Lower leg skin (tissue), 4 donors: ENCODE measurements at regions not wholly inside any gene's neighbourhood (a gene's known extent, or its start where the extent isn't known, plus 50 kb on each side); places are given as distances from the start of the nearest gene placed in this dataset.

Experiments
- DNase-seq, 2 donors: peaks; one replicate each; pipeline ENCODE4 v3.0.0-alpha.2; 2019; ENCODE audit warnings: low spot score in 2 of 2
- H3K4me3 ChIP-seq: fragments of 200-600 bp; sonication (generic); 2 replicates; pipeline ENCODE4 v1.5.1; 2017; ENCODE audit warnings: mild to moderate bottlenecking, low read depth; ENCODE audit not compliant: poor library complexity, severe bottlenecking
- POLR2A ChIP-seq, 2 donors: fragments of 450-650 bp; IDR thresholded peaks; one replicate each; pipeline ENCODE4 v1.6.1; 2016 to 2017; ENCODE audit warnings: antibody characterized with exemption in 2 of 2, mild to moderate bottlenecking in 1 of 2, moderate library complexity in 1 of 2
- WGBS, 2 donors: methylation state at CpG; one replicate each; pipeline ENCODE4 v1.1.5; 2018; 5-methylcytosine and 5-hydroxymethylcytosine counted together
- intact Hi-C: fragments of 100-400 bp; cut with DNase I; formaldehyde crosslinking; loops from one replicate; pipeline ENCODE4 v1.15.0; 2023; ENCODE audit warnings: low total_unique reads
- TF ChIP-seq, protein P1 (sequence below), 3 donors: fragments of 450-650 bp; IDR thresholded peaks; one replicate each; pipeline ENCODE4 v1.5.1; 2016; ENCODE audit warnings: antibody characterized with exemption in 3 of 3, mild to moderate bottlenecking in 3 of 3, moderate library complexity in 2 of 3

DNA sequence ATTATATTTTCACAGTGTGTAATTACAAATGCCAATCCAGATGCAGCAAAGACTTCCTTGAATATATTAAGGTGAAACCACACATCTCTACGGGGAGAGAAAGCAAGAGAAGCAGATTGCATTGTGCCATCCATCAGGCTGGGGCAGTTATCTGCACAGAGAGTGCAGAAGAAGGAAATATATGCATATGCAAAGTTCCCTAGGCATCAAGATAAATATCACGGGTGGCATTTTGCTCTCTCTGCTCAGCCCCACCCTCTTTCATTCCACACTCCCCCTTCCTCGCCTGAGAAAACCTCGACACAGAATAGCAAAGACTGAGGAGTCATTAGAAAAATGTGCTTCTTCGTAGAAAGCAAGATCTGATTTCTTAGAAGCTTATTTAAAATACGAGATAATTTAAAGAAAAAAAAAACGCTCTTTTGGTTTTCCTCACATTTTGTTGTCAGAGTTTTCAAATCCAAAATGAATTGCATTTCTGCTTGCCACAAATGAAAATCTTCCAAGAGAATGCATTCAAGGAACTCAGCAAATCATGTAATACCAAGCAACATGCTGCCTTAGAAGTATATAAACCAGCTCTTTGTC, 283.2 kb upstream of the LMCD1 start:
- WGBS, 2 donors = 54 to 57% methylated on average over 7 of the region's 7 CpGs
- no peak overlapping the region for H3K4me3 ChIP-seq
- no peak for DNase-seq
- intact Hi-C loops = no loop called here
- TF ChIP-seq POLR2A (IDR thresholded peaks at IDR 0.05) = no peak
- TF ChIP-seq, protein P1, sequence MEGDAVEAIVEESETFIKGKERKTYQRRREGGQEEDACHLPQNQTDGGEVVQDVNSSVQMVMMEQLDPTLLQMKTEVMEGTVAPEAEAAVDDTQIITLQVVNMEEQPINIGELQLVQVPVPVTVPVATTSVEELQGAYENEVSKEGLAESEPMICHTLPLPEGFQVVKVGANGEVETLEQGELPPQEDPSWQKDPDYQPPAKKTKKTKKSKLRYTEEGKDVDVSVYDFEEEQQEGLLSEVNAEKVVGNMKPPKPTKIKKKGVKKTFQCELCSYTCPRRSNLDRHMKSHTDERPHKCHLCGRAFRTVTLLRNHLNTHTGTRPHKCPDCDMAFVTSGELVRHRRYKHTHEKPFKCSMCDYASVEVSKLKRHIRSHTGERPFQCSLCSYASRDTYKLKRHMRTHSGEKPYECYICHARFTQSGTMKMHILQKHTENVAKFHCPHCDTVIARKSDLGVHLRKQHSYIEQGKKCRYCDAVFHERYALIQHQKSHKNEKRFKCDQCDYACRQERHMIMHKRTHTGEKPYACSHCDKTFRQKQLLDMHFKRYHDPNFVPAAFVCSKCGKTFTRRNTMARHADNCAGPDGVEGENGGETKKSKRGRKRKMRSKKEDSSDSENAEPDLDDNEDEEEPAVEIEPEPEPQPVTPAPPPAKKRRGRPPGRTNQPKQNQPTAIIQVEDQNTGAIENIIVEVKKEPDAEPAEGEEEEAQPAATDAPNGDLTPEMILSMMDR (IDR thresholded peaks at IDR 0.05) = no peak

DNA sequence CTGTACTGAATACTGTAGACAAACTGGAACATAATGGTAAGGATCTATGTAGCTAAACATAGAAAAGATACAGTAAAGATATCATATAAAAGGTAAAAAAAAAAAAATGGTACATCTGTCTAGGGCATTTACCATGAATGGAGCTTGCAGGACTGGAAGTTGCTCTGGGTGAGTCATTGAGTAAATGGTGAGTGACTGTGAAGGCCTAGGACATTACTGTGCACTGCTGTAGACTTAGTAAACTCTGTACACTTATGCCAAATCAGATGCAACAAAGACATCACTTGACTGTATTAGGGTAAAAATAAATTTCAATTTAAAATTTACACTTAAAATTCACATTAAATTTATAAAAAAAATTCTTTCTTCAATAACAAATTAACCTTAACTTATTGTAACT, 281.3 kb upstream of the LMCD1 start:
- TF ChIP-seq POLR2A (IDR thresholded peaks at IDR 0.05) = no peak
- TF ChIP-seq, protein P1 (IDR thresholded peaks at IDR 0.05) = no peak
- no peak for DNase-seq

DNA sequence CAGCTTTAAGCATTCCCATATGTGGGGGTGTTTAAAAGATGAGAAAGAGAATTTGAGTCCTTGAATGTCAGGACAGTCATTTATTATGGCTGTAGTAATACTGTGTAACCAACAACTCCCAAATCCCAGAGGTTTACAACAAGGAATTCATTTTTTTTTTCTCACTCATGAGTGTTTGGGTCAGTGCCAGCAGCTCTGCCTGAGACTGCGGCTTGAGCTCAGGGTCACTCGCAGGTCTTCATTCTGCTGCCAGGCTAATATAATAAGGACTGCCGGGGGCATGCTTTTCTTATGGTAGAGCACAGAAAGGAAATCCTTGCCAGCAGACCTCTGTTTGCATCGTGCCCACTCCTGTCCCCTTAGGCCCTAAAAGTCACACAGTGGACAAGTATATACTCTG, 277.9 kb upstream of the LMCD1 start:
- intact Hi-C loops = no loop called here
- no peak for DNase-seq
- TF ChIP-seq, protein P1 (IDR thresholded peaks at IDR 0.05) = no peak
- no peak for TF ChIP-seq POLR2A (IDR thresholded peaks at IDR 0.05)
- WGBS, 2 donors = 29 to 38% methylated on average over 4 of the region's 4 CpGs
- no peak overlapping the region for H3K4me3 ChIP-seq

More for the DNA sequence above, 281.3 kb upstream of the LMCD1 start:
- intact Hi-C loops = no loop called here
- no peak overlapping the region for H3K4me3 ChIP-seq

DNA sequence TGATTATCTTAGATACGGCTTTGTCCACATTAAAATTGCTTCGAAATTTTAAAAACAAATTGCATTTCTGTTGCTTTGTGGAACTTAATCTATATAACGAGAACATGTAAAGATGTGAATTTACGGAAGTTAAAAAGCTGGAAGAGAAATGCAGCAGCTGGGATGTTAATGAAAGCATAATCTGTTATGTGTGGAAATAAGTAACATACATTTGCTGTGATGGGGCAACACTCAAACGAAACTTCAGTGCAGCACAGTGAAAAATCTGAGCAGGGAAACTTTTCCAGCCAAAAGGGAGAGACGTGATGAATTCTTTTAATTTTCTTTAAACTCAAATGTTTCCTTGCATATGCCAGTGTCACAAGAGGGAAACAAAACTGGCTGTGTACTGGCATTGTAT, 276.7 kb upstream of the LMCD1 start:
- no peak for DNase-seq
- 87 to 90% methylated on average over 6 of the region's 6 CpGs for WGBS, 2 donors
- intact Hi-C loops = no loop called here
- TF ChIP-seq, protein P1 (IDR thresholded peaks at IDR 0.05) = no peak
- TF ChIP-seq POLR2A (IDR thresholded peaks at IDR 0.05) = no peak
- H3K4me3 ChIP-seq = no peak overlapping the region

DNA sequence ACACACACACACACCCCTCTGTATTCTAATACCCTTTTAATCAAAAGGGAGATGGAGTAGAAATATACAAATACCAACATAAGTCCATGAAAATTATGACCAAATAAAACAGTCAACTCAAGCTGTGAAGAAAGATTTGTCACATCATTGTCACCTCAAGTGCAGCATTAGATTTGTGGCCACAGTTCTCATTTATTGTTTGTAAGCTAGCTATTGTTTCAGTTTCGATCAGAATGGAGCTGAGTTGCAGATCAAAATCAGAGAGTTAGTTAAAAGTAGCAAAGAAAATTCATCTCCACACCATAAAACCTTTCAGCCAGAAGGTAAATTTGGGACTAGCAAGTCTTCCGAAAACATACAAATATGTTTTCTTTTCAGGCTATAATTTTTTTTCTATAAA, 267.7 kb upstream of the LMCD1 start:
- intact Hi-C loops = no loop called here
- H3K4me3 ChIP-seq = no peak overlapping the region
- no peak for DNase-seq
- 86 to 88% methylated on average over 2 of the region's 2 CpGs for WGBS, 2 donors
- TF ChIP-seq, protein P1 (IDR thresholded peaks at IDR 0.05) = no peak
- no peak for TF ChIP-seq POLR2A (IDR thresholded peaks at IDR 0.05)

DNA sequence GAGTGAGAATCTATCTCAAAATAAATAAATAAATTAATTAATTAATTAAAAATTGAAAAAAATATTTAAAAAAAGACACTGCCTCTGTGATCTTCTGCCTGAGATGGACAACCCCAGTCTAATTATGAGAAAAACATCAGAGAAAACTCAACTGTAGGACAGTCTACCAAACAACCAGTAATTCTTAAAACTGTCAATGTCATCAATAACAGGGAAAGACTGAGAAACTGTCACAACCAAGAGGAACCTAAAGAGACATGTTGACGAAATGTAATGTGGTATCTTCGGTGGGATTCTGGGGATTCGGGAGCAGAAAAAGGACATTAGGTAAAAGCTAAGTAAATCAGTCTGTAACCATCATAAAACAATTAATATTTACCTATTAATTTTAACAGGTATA, 265.4 kb upstream of the LMCD1 start:
- no peak for TF ChIP-seq POLR2A (IDR thresholded peaks at IDR 0.05)
- no peak overlapping the region for H3K4me3 ChIP-seq
- intact Hi-C loops = no loop called here
- WGBS, 2 donors = 65 to 77% methylated on average over 3 of the region's 3 CpGs
- no peak for DNase-seq
